HL-60 (cell line): ENCODE measurements at regions not wholly inside any gene's neighbourhood (a gene's known extent, or its start where the extent isn't known, plus 50 kb on each side); places are given as distances from the start of the nearest gene placed in this dataset.

Experiments used
- GABPA ChIP-seq: IDR thresholded peaks from 2 replicates; pipeline ENCODE4 v1.6.1; 2012; ENCODE audit warnings: low read depth
- POLR2AphosphoS5 ChIP-seq: IDR thresholded peaks from 2 replicates; pipeline ENCODE4 v1.6.1; 2012; ENCODE audit warnings: low read depth
- SPI1 ChIP-seq: IDR thresholded peaks from 2 replicates; pipeline ENCODE4 v1.6.1; 2012; ENCODE audit warnings: low read depth, mild to moderate bottlenecking, borderline replicate concordance
- TF ChIP-seq, protein P1 (sequence below): IDR thresholded peaks from one replicate; pipeline ENCODE4 v1.5.1; 2011; ENCODE audit warnings: low read length, control low read depth, inconsistent platforms; ENCODE audit not compliant: insufficient read depth
- TF ChIP-seq, protein P2 (sequence below): IDR thresholded peaks from 2 replicates; pipeline ENCODE4 v1.6.1; 2012; ENCODE audit warnings: low read depth; ENCODE audit not compliant: insufficient replicate concordance

DNA sequence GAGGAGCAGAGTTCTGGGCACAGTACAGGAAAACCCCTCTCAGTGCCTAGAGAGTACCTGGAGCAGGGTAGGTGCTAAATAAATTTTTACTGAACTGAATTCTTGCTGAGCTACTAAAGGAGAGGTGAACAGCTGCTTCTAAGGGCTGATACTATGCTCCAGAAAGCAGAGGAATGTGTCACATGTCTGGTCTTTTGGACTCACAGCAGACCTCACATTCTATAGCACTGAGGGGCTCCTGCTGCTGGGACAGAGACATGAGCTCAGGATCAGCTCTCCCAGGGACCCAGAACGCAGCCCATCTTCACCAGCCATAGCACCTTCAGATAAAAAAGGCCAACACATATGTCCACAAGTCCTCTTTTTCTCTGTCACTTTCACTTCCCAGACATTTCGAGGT, 133.0 kb upstream of the KLF14 start:
- TF ChIP-seq, protein P1, sequence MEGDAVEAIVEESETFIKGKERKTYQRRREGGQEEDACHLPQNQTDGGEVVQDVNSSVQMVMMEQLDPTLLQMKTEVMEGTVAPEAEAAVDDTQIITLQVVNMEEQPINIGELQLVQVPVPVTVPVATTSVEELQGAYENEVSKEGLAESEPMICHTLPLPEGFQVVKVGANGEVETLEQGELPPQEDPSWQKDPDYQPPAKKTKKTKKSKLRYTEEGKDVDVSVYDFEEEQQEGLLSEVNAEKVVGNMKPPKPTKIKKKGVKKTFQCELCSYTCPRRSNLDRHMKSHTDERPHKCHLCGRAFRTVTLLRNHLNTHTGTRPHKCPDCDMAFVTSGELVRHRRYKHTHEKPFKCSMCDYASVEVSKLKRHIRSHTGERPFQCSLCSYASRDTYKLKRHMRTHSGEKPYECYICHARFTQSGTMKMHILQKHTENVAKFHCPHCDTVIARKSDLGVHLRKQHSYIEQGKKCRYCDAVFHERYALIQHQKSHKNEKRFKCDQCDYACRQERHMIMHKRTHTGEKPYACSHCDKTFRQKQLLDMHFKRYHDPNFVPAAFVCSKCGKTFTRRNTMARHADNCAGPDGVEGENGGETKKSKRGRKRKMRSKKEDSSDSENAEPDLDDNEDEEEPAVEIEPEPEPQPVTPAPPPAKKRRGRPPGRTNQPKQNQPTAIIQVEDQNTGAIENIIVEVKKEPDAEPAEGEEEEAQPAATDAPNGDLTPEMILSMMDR: no peak
- TF ChIP-seq, protein P2, sequence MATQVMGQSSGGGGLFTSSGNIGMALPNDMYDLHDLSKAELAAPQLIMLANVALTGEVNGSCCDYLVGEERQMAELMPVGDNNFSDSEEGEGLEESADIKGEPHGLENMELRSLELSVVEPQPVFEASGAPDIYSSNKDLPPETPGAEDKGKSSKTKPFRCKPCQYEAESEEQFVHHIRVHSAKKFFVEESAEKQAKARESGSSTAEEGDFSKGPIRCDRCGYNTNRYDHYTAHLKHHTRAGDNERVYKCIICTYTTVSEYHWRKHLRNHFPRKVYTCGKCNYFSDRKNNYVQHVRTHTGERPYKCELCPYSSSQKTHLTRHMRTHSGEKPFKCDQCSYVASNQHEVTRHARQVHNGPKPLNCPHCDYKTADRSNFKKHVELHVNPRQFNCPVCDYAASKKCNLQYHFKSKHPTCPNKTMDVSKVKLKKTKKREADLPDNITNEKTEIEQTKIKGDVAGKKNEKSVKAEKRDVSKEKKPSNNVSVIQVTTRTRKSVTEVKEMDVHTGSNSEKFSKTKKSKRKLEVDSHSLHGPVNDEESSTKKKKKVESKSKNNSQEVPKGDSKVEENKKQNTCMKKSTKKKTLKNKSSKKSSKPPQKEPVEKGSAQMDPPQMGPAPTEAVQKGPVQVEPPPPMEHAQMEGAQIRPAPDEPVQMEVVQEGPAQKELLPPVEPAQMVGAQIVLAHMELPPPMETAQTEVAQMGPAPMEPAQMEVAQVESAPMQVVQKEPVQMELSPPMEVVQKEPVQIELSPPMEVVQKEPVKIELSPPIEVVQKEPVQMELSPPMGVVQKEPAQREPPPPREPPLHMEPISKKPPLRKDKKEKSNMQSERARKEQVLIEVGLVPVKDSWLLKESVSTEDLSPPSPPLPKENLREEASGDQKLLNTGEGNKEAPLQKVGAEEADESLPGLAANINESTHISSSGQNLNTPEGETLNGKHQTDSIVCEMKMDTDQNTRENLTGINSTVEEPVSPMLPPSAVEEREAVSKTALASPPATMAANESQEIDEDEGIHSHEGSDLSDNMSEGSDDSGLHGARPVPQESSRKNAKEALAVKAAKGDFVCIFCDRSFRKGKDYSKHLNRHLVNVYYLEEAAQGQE: no peak
- TF ChIP-seq POLR2AphosphoS5: no peak
- TF ChIP-seq GABPA: no peak
- TF ChIP-seq SPI1: no peak
